Hepatocyte (in vitro differentiated cells): ENCODE measurements at regions not wholly inside any gene's neighbourhood (a gene's known extent, or its start where the extent isn't known, plus 50 kb on each side); places are given as distances from the start of the nearest gene placed in this dataset.

Source experiments
- DNase-seq: peaks from one replicate; pipeline ENCODE4 v3.0.0-alpha.2; 2016; ENCODE audit warnings: low spot score
- H2AFZ ChIP-seq: fragments of 200-600 bp; sonication (generic); 2 replicates; pipeline ENCODE4 v1.6.0; 2016; ENCODE audit warnings: antibody characterized with exemption, mild to moderate bottlenecking
- H3K27ac ChIP-seq: fragments of 200-600 bp; sonication (generic); 2 replicates; pipeline ENCODE4 v1.5.1; 2016; ENCODE audit warnings: mild to moderate bottlenecking
- H3K27me3 ChIP-seq: fragments of 200-600 bp; sonication (generic); 2 replicates; pipeline ENCODE4 v1.6.1; 2016
- H3K36me3 ChIP-seq: fragments of 200-600 bp; sonication (generic); replicated peaks from 2 replicates; pipeline ENCODE4 v1.5.1; 2016; ENCODE audit warnings: low read depth; ENCODE audit not compliant: insufficient read depth
- H3K4me1 ChIP-seq: fragments of 200-600 bp; sonication (generic); 2 replicates; pipeline ENCODE4 v1.5.1; 2016; ENCODE audit warnings: mild to moderate bottlenecking, moderate library complexity; ENCODE audit not compliant: insufficient read depth
- H3K4me2 ChIP-seq: fragments of 200-600 bp; sonication (generic); 2 replicates; pipeline ENCODE4 v1.6.0; 2016
- H3K4me3 ChIP-seq: fragments of 200-600 bp; sonication (generic); 2 replicates; pipeline ENCODE4 v1.5.1; 2016; ENCODE audit warnings: mild to moderate bottlenecking
- H3K79me2 ChIP-seq: fragments of 200-600 bp; sonication (generic); 2 replicates; pipeline ENCODE4 v1.6.0; 2017; ENCODE audit warnings: mild to moderate bottlenecking
- H3K9me2 ChIP-seq: fragments of 200-600 bp; sonication (generic); replicated peaks from 2 replicates; pipeline ENCODE4 v1.6.0; 2017; ENCODE audit warnings: mild to moderate bottlenecking; ENCODE audit not compliant: insufficient read depth
- H3K9me3 ChIP-seq: fragments of 200-600 bp; sonication (generic); 2 replicates; pipeline ENCODE4 v1.5.1; 2016; ENCODE audit warnings: low read depth, mild to moderate bottlenecking
- H4K20me1 ChIP-seq: fragments of 200-600 bp; sonication (generic); 2 replicates; pipeline ENCODE4 v1.6.0; 2016; ENCODE audit warnings: mild to moderate bottlenecking; ENCODE audit not compliant: insufficient read depth, poor library complexity, severe bottlenecking
- CTCF ChIP-seq: fragments of 200-600 bp; sonication (generic); IDR thresholded peaks from 2 replicates; pipeline ENCODE4 v1.5.1; 2016; ENCODE audit warnings: antibody characterized with exemption, mild to moderate bottlenecking; ENCODE audit not compliant: poor library complexity
- EZH2 ChIP-seq: fragments of 200-600 bp; sonication (generic); IDR thresholded peaks from 2 replicates; pipeline ENCODE4 v1.6.1; 2016; ENCODE audit warnings: antibody characterized with exemption, mild to moderate bottlenecking, borderline replicate concordance
- EZH2phosphoT487 ChIP-seq: fragments of 200-600 bp; sonication (generic); IDR thresholded peaks from one replicate; pipeline ENCODE4 v1.6.1; 2018; ENCODE audit warnings: antibody characterized with exemption, mild to moderate bottlenecking, low read depth, moderate library complexity; ENCODE audit not compliant: unreplicated experiment, severe bottlenecking
- WGBS: methylation state at CpG from one replicate; pipeline ENCODE4 v1.1.6; 2016; ENCODE audit warnings: low lambda C conversion rate; ENCODE audit errors: missing lambda C conversion rate; 5-methylcytosine and 5-hydroxymethylcytosine counted together

GRCh38 chr15:100725121-100726069, 123.0 kb downstream of the ASB7 start:
- H3K9me3 ChIP-seq, result no peaks in the 10 kb centered on the region
- H3K4me3 ChIP-seq, result no peak overlapping the region
- H3K36me3 ChIP-seq, result no peaks in the 10 kb centered on the region
- no peak overlapping the region for H3K27ac ChIP-seq
- peaks cover 17% of the 10 kb centered on the region for H3K4me1 ChIP-seq
- TF ChIP-seq EZH2phosphoT487, result no peak
- no peak for TF ChIP-seq EZH2
- no peak for TF ChIP-seq CTCF
- no peak overlapping the region for H2AFZ ChIP-seq
- 91% methylated on average over 10 of the region's 10 CpGs for WGBS
- DNase-seq, result no peak
- no peaks in the 10 kb centered on the region for H4K20me1 ChIP-seq
- H3K9me2 ChIP-seq, result no peaks in the 10 kb centered on the region
- H3K79me2 ChIP-seq, result no peaks in the 10 kb centered on the region
- no peak overlapping the region for H3K4me2 ChIP-seq
- H3K27me3 ChIP-seq, result no peaks in the 10 kb centered on the region

GRCh38 chr15:100726070-100726420, 123.7 kb downstream of the ASB7 start:
- TF ChIP-seq EZH2phosphoT487 (no peak), EZH2 (no peak)
- no peaks in the 10 kb centered on the region for H3K9me2 ChIP-seq
- H3K27ac ChIP-seq, result no peak overlapping the region
- H3K4me3 ChIP-seq, result no peak overlapping the region
- H3K9me3 ChIP-seq, result no peaks in the 10 kb centered on the region
- H3K36me3 ChIP-seq, result no peaks in the 10 kb centered on the region
- 92% methylated on average over 7 of the region's 7 CpGs for WGBS
- H2AFZ ChIP-seq, result no peak overlapping the region
- H3K27me3 ChIP-seq, result no peaks in the 10 kb centered on the region
- peaks cover 12% of the 10 kb centered on the region for H3K4me1 ChIP-seq
- no peaks in the 10 kb centered on the region for H4K20me1 ChIP-seq
- no peak for DNase-seq
- H3K79me2 ChIP-seq, result no peaks in the 10 kb centered on the region
- no peak overlapping the region for H3K4me2 ChIP-seq

- DNase-seq, result no peak
- no peak overlapping the region for H2AFZ ChIP-seq
- H3K79me2 ChIP-seq, result no peaks in the 10 kb centered on the region
- no peaks in the 10 kb centered on the region for H3K9me2 ChIP-seq
- peaks cover 8% of the 10 kb centered on the region for H3K4me1 ChIP-seq
- H3K9me3 ChIP-seq, result no peaks in the 10 kb centered on the region
- no peaks in the 10 kb centered on the region for H3K27me3 ChIP-seq
- WGBS, result 88% methylated on average over 15 of the region's 15 CpGs
- no peak overlapping the region for H3K4me3 ChIP-seq
- TF ChIP-seq EZH2phosphoT487 (no peak), EZH2 (no peak), CTCF (no peak)
- no peak overlapping the region for H3K27ac ChIP-seq
- H3K36me3 ChIP-seq, result no peaks in the 10 kb centered on the region
- H3K4me2 ChIP-seq, result no peak overlapping the region
- no peaks in the 10 kb centered on the region for H4K20me1 ChIP-seq
Measured at GRCh38 chr15:100726421-100727190, 124.2 kb downstream of the ASB7 start.

- Histone ChIP-seq H3K4me3 (no peak overlapping the region), H3K9me3 (no peaks in the 10 kb centered on the region), H3K27ac (no peak overlapping the region), H2AFZ (no peak overlapping the region), H3K4me1 (peaks cover 12% of the 10 kb centered on the region), H3K79me2 (no peaks in the 10 kb centered on the region), H3K9me2 (no peaks in the 10 kb centered on the region), H3K27me3 (no peaks in the 10 kb centered on the region), H3K36me3 (no peaks in the 10 kb centered on the region), H4K20me1 (no peaks in the 10 kb centered on the region), H3K4me2 (no peak overlapping the region)
- TF ChIP-seq EZH2phosphoT487, result no peak
- TF ChIP-seq CTCF, result no peak
- no peak for TF ChIP-seq EZH2
- no peak for DNase-seq
- 84% methylated on average over 20 of the region's 21 CpGs for WGBS
Measured at GRCh38 chr15:100727291-100727851, 125.0 kb downstream of the ASB7 start.
